GM23338 (cell line): ENCODE measurements at regions not wholly inside any gene's neighbourhood (a gene's known extent, or its start where the extent isn't known, plus 50 kb on each side); places are given as distances from the start of the nearest gene placed in this dataset.

ENCODE experiments used
- ATAC-seq: fragments of 200-7000 bp; cut with Tn5 transposase; 3 replicates; pipeline ENCODE4 v1.9.1; 2020
- DNase-seq: peaks from one replicate; pipeline ENCODE4 v3.0.0-alpha.2; 2015; ENCODE audit warnings: low spot score
- H2AFZ ChIP-seq: fragments of 200-600 bp; sonication (generic); 2 replicates; pipeline ENCODE4 v1.8.0; 2016; ENCODE audit warnings: antibody characterized with exemption, mild to moderate bottlenecking, moderate library complexity
- H3F3A ChIP-seq: fragments of 200-600 bp; sonication (generic); replicated peaks from 2 replicates; pipeline ENCODE4 v1.8.0; 2017; ENCODE audit warnings: antibody characterized with exemption, mixed run types, low read depth
- H3K27ac ChIP-seq: fragments of 200-600 bp; sonication (generic); 2 replicates; pipeline ENCODE4 v1.6.1; 2016; ENCODE audit warnings: low read depth
- H3K27me3 ChIP-seq: fragments of 200-600 bp; sonication (generic); 2 replicates; pipeline ENCODE4 v1.8.0; 2016; ENCODE audit warnings: mild to moderate bottlenecking, mixed run types, moderate library complexity; ENCODE audit not compliant: insufficient read depth
- H3K36me3 ChIP-seq: fragments of 200-600 bp; sonication (generic); 2 replicates; pipeline ENCODE4 v1.8.0; 2016; ENCODE audit warnings: mild to moderate bottlenecking; ENCODE audit not compliant: insufficient read depth
- H3K4me1 ChIP-seq: fragments of 200-600 bp; sonication (generic); 2 replicates; pipeline ENCODE4 v1.8.0; 2016; ENCODE audit warnings: mild to moderate bottlenecking, moderate library complexity; ENCODE audit not compliant: insufficient read depth
- H3K4me2 ChIP-seq: fragments of 200-600 bp; sonication (generic); 2 replicates; pipeline ENCODE4 v1.7.1; 2017; ENCODE audit warnings: mixed run types
- H3K4me3 ChIP-seq: fragments of 200-600 bp; sonication (generic); 2 replicates; pipeline ENCODE4 v1.6.1; 2016; ENCODE audit warnings: mixed run types
- H3K79me2 ChIP-seq: fragments of 200-600 bp; sonication (generic); replicated peaks from 2 replicates; pipeline ENCODE4 v1.8.0; 2017; ENCODE audit warnings: mild to moderate bottlenecking; ENCODE audit not compliant: insufficient read depth
- H3K9me2 ChIP-seq: fragments of 200-600 bp; sonication (generic); 2 replicates; pipeline ENCODE4 v1.8.0; 2017; ENCODE audit not compliant: insufficient read depth
- H4K20me1 ChIP-seq: fragments of 200-600 bp; sonication (generic); replicated peaks from 2 replicates; pipeline ENCODE4 v1.8.0; 2017; ENCODE audit warnings: mild to moderate bottlenecking; ENCODE audit not compliant: insufficient read depth
- H3K27ac Mint-ChIP-seq: 2 replicates; pipeline ENCODE4 v1.8.0; 2020; ENCODE audit warnings: inconsistent platforms, mild to moderate bottlenecking, moderate library complexity, mixed read lengths
- H3K27me3 Mint-ChIP-seq: 3 replicates; pipeline ENCODE4 v1.8.0; 2022; ENCODE audit warnings: low read depth, mild to moderate bottlenecking, moderate library complexity, mixed read lengths, inconsistent platforms; ENCODE audit not compliant: insufficient read depth, poor library complexity
- H3K36me3 Mint-ChIP-seq: 3 replicates; pipeline ENCODE4 v1.8.0; 2021; ENCODE audit warnings: low read depth, mild to moderate bottlenecking, inconsistent platforms, moderate library complexity, mixed read lengths
- H3K4me1 Mint-ChIP-seq: 3 replicates; pipeline ENCODE4 v1.8.0; 2020; ENCODE audit warnings: mild to moderate bottlenecking, inconsistent platforms, mixed read lengths
- H3K4me3 Mint-ChIP-seq: 3 replicates; pipeline ENCODE4 v1.8.0; 2021; ENCODE audit warnings: moderate library complexity, mild to moderate bottlenecking, inconsistent platforms, mixed read lengths
- H3K9me3 Mint-ChIP-seq: 3 replicates; pipeline ENCODE4 v1.8.0; 2020; ENCODE audit warnings: moderate library complexity, mild to moderate bottlenecking, inconsistent platforms, mixed read lengths
- CREB1 ChIP-seq: fragments of 250-450 bp; sonication (Bioruptor Pico); IDR thresholded peaks from 2 replicates; pipeline ENCODE4 v1.5.0; 2020; ENCODE audit warnings: low read depth, mild to moderate bottlenecking, moderate library complexity
- EZH2phosphoT487 ChIP-seq: fragments of 200-600 bp; sonication (generic); IDR thresholded peaks from one replicate; pipeline ENCODE4 v1.8.1; 2018; ENCODE audit warnings: antibody characterized with exemption; ENCODE audit not compliant: unreplicated experiment
- POLR2AphosphoS5 ChIP-seq: IDR thresholded peaks from 2 replicates; pipeline ENCODE4 v1.6.1; 2016; ENCODE audit warnings: antibody characterized with exemption, low read depth
- ZNF114 ChIP-seq: fragments of 250-450 bp; sonication (Bioruptor Pico); IDR thresholded peaks from 2 replicates; pipeline ENCODE4 v1.5.0; 2020; ENCODE audit warnings: mild to moderate bottlenecking, moderate library complexity
- TF ChIP-seq, protein P1 (sequence below): IDR thresholded peaks from one replicate; pipeline ENCODE4 v1.6.1; 2018; ENCODE audit warnings: antibody characterized with exemption; ENCODE audit not compliant: unreplicated experiment
- TF ChIP-seq, protein P2 (sequence below): fragments of 250-450 bp; sonication (Bioruptor Pico); IDR thresholded peaks from 2 replicates; pipeline ENCODE4 v1.5.0; 2020; ENCODE audit warnings: mild to moderate bottlenecking, moderate library complexity
- TF ChIP-seq, protein P3 (sequence below), 2 experiments: fragments of 200-600 bp in 1 of 2; sonication (generic) in 1 of 2; conservative IDR thresholded peaks; 2 replicates each; pipeline versions ENCODE4 v1.5.1 to v1.6.1; 2016 to 2017; ENCODE audit warnings: antibody characterized with exemption in 2 of 2, low read depth in 2 of 2, mild to moderate bottlenecking in 2 of 2, moderate library complexity in 1 of 2
- TF ChIP-seq, protein P4 (sequence below): IDR thresholded peaks from 2 replicates; pipeline ENCODE4 v1.6.1; 2016; ENCODE audit warnings: antibody characterized with exemption

DNA sequence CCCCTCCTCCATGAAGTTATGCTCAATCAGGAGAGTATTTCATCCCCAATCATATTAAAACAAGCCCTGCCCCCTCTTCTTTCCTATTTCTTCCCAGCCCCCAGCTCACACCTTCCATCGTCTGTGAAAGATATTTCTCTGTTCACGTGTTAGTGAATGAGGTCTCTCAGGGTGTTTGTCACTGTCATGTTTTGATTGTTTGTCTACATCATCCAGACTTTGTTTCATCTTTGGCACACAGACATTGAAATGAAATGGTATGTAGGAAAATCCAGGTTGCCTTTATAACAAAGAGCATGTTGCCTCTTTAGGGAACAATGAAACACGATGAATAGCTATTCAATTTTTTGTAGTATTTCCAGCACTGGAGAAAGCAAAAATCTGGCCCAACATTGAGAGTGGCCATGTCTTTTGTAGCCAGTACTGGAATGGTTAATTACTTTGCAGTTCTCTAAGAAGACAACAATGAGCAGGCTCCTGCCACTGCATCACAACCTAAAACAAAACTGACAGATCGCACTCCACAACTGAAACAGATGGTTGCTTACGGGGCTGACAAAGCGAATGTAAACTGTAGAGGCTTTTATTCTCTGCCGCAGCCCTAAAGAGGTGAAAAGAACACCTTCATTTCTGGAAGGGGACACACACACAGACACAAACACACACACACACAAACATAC, 543.6 kb upstream of the CITED2 start (continued):
- TF ChIP-seq, protein P1, sequence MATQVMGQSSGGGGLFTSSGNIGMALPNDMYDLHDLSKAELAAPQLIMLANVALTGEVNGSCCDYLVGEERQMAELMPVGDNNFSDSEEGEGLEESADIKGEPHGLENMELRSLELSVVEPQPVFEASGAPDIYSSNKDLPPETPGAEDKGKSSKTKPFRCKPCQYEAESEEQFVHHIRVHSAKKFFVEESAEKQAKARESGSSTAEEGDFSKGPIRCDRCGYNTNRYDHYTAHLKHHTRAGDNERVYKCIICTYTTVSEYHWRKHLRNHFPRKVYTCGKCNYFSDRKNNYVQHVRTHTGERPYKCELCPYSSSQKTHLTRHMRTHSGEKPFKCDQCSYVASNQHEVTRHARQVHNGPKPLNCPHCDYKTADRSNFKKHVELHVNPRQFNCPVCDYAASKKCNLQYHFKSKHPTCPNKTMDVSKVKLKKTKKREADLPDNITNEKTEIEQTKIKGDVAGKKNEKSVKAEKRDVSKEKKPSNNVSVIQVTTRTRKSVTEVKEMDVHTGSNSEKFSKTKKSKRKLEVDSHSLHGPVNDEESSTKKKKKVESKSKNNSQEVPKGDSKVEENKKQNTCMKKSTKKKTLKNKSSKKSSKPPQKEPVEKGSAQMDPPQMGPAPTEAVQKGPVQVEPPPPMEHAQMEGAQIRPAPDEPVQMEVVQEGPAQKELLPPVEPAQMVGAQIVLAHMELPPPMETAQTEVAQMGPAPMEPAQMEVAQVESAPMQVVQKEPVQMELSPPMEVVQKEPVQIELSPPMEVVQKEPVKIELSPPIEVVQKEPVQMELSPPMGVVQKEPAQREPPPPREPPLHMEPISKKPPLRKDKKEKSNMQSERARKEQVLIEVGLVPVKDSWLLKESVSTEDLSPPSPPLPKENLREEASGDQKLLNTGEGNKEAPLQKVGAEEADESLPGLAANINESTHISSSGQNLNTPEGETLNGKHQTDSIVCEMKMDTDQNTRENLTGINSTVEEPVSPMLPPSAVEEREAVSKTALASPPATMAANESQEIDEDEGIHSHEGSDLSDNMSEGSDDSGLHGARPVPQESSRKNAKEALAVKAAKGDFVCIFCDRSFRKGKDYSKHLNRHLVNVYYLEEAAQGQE, result no peak
- TF ChIP-seq, protein P2, sequence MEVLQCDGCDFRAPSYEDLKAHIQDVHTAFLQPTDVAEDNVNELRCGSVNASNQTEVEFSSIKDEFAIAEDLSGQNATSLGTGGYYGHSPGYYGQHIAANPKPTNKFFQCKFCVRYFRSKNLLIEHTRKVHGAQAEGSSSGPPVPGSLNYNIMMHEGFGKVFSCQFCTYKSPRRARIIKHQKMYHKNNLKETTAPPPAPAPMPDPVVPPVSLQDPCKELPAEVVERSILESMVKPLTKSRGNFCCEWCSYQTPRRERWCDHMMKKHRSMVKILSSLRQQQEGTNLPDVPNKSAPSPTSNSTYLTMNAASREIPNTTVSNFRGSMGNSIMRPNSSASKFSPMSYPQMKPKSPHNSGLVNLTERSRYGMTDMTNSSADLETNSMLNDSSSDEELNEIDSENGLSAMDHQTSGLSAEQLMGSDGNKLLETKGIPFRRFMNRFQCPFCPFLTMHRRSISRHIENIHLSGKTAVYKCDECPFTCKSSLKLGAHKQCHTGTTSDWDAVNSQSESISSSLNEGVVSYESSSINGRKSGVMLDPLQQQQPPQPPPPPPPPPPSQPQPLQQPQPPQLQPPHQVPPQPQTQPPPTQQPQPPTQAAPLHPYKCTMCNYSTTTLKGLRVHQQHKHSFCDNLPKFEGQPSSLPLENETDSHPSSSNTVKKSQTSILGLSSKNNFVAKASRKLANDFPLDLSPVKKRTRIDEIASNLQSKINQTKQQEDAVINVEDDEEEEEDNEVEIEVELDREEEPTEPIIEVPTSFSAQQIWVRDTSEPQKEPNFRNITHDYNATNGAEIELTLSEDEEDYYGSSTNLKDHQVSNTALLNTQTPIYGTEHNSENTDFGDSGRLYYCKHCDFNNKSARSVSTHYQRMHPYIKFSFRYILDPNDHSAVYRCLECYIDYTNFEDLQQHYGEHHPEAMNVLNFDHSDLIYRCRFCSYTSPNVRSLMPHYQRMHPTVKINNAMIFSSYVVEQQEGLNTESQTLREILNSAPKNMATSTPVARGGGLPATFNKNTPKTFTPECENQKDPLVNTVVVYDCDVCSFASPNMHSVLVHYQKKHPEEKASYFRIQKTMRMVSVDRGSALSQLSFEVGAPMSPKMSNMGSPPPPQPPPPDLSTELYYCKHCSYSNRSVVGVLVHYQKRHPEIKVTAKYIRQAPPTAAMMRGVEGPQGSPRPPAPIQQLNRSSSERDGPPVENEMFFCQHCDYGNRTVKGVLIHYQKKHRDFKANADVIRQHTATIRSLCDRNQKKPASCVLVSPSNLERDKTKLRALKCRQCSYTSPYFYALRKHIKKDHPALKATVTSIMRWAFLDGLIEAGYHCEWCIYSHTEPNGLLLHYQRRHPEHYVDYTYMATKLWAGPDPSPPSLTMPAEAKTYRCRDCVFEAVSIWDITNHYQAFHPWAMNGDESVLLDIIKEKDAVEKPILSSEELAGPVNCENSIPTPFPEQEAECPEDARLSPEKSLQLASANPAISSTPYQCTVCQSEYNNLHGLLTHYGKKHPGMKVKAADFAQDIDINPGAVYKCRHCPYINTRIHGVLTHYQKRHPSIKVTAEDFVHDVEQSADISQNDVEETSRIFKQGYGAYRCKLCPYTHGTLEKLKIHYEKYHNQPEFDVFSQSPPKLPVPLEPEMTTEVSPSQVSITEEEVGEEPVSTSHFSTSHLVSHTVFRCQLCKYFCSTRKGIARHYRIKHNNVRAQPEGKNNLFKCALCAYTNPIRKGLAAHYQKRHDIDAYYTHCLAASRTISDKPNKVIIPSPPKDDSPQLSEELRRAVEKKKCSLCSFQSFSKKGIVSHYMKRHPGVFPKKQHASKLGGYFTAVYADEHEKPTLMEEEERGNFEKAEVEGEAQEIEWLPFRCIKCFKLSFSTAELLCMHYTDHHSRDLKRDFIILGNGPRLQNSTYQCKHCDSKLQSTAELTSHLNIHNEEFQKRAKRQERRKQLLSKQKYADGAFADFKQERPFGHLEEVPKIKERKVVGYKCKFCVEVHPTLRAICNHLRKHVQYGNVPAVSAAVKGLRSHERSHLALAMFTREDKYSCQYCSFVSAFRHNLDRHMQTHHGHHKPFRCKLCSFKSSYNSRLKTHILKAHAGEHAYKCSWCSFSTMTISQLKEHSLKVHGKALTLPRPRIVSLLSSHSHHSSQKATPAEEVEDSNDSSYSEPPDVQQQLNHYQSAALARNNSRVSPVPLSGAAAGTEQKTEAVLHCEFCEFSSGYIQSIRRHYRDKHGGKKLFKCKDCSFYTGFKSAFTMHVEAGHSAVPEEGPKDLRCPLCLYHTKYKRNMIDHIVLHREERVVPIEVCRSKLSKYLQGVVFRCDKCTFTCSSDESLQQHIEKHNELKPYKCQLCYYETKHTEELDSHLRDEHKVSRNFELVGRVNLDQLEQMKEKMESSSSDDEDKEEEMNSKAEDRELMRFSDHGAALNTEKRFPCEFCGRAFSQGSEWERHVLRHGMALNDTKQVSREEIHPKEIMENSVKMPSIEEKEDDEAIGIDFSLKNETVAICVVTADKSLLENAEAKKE (CRISPR knock-in tag), result no peak
- TF ChIP-seq ZNF114 (no peak), EZH2phosphoT487 (no peak)

- Histone ChIP-seq H3K79me2 (no peaks in the 10 kb centered on the region), H3K4me3 (no peak overlapping the region), H3F3A (no peaks in the 10 kb centered on the region), H4K20me1 (no peaks in the 10 kb centered on the region), H3K27ac (no peak overlapping the region), H2AFZ (no peak overlapping the region), H3K4me1 (peaks cover under 1% of the 10 kb centered on the region; the same call in 1 of the 2 replicates), H3K36me3 (no peaks in the 10 kb centered on the region), H3K27me3 (no peaks in the 10 kb centered on the region), H3K4me2 (no peak overlapping the region), H3K9me2 (peaks cover 7% of the 10 kb centered on the region; the same call in 1 of the 2 replicates)
- no peak overlapping the region for H3K27ac Mint-ChIP-seq
- peaks cover 8% of the 10 kb centered on the region; the same call in 2 of the 3 replicates for H3K36me3 Mint-ChIP-seq
- H3K27me3 Mint-ChIP-seq, result peaks cover 2% of the 10 kb centered on the region
- peaks cover 8% of the 10 kb centered on the region for H3K4me1 Mint-ChIP-seq
- ATAC-seq, result no peak
- no peak for DNase-seq
- no peak overlapping the region for H3K4me3 Mint-ChIP-seq
- H3K9me3 Mint-ChIP-seq, result no peaks in the 10 kb centered on the region; the same call in 2 of the 3 replicates
- TF ChIP-seq, protein P3, sequence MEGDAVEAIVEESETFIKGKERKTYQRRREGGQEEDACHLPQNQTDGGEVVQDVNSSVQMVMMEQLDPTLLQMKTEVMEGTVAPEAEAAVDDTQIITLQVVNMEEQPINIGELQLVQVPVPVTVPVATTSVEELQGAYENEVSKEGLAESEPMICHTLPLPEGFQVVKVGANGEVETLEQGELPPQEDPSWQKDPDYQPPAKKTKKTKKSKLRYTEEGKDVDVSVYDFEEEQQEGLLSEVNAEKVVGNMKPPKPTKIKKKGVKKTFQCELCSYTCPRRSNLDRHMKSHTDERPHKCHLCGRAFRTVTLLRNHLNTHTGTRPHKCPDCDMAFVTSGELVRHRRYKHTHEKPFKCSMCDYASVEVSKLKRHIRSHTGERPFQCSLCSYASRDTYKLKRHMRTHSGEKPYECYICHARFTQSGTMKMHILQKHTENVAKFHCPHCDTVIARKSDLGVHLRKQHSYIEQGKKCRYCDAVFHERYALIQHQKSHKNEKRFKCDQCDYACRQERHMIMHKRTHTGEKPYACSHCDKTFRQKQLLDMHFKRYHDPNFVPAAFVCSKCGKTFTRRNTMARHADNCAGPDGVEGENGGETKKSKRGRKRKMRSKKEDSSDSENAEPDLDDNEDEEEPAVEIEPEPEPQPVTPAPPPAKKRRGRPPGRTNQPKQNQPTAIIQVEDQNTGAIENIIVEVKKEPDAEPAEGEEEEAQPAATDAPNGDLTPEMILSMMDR (conservative IDR thresholded peaks at IDR 0.05; ENCODE audit: low read depth in 2 of 2), result no peak
- TF ChIP-seq CREB1 (CRISPR knock-in tag) (no peak), POLR2AphosphoS5 (no peak)
- TF ChIP-seq, protein P4, sequence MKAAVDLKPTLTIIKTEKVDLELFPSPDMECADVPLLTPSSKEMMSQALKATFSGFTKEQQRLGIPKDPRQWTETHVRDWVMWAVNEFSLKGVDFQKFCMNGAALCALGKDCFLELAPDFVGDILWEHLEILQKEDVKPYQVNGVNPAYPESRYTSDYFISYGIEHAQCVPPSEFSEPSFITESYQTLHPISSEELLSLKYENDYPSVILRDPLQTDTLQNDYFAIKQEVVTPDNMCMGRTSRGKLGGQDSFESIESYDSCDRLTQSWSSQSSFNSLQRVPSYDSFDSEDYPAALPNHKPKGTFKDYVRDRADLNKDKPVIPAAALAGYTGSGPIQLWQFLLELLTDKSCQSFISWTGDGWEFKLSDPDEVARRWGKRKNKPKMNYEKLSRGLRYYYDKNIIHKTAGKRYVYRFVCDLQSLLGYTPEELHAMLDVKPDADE, result no peak
These were observed 540.5 kb upstream of the CITED2 start for GRCh38 chr6:139914910-139915309.
